ENCODE measurements at regions not wholly inside any gene's neighbourhood (a gene's known extent, or its start where the extent isn't known, plus 50 kb on each side); places are given as distances from the start of the nearest gene placed in this dataset.

- CTCF ChIA-PET, result interaction anchor here (0.8 to 7.4 kb wide), 4 partner anchors 8 to 40 kb away, joined by 3 to 81 read pairs (median 4); no protein-coding TSS in a partner anchor
- peak in 2 of 3 donors; percentile 48 to 66 for DNase-seq
- Histone ChIP-seq H3K4me3 (ENCODE audit: control insufficient read depth in 1 of 7, extremely low read depth in 1 of 7, insufficient read depth in 4 of 7, low read depth in 2 of 7, low read length in 6 of 7) (no peak overlapping the region), H3K27ac (ENCODE audit: insufficient read depth in 1 of 2, low read depth in 1 of 2, low read length in 2 of 2, poor library complexity in 1 of 2, severe bottlenecking in 2 of 2) (no peak overlapping the region), H3K9me3 (ENCODE audit: control extremely low read depth in 1 of 5, control insufficient read depth in 4 of 5, insufficient read depth in 2 of 5, low read depth in 1 of 5, low read length in 4 of 5) (no peaks in the 10 kb centered on the region), H3K36me3 (ENCODE audit: control insufficient read depth in 4 of 4, insufficient read depth in 4 of 4, low read length in 3 of 4) (no peaks in the 10 kb centered on the region), H3K4me1 (ENCODE audit: control extremely low read depth in 1 of 4, control insufficient read depth in 4 of 4, insufficient read depth in 4 of 4, low read length in 3 of 4) (peaks cover 8 to 15% (median 10%) of the 10 kb centered on the region in 4 experiments), H3K27me3 (replicated peaks in 2 of 5; ENCODE audit: control insufficient read depth in 4 of 5, insufficient read depth in 5 of 5, low read length in 4 of 5) (no peaks in the 10 kb centered on the region)
- no CpG with 5 or more reads among the region's 2 CpGs for WGBS (ENCODE audit: insufficient coverage)
- POLR2A ChIA-PET, result no interaction called here
Measured at GRCh38 chr13:91145571-91146205, 201.8 kb upstream of the MIR17HG start.

GRCh38 chr13:91146601-91147000, 200.9 kb upstream of the MIR17HG start:
- Histone ChIP-seq H3K4me3 (ENCODE audit: control insufficient read depth in 1 of 7, extremely low read depth in 1 of 7, insufficient read depth in 4 of 7, low read depth in 2 of 7, low read length in 6 of 7) (no peak overlapping the region), H3K9me3 (ENCODE audit: control extremely low read depth in 1 of 5, control insufficient read depth in 4 of 5, insufficient read depth in 2 of 5, low read depth in 1 of 5, low read length in 4 of 5) (no peaks in the 10 kb centered on the region), H3K27ac (ENCODE audit: insufficient read depth in 1 of 2, low read depth in 1 of 2, low read length in 2 of 2, poor library complexity in 1 of 2, severe bottlenecking in 2 of 2) (no peak overlapping the region), H3K36me3 (ENCODE audit: control insufficient read depth in 4 of 4, insufficient read depth in 4 of 4, low read length in 3 of 4) (no peaks in the 10 kb centered on the region), H3K27me3 (replicated peaks in 2 of 5; ENCODE audit: control insufficient read depth in 4 of 5, insufficient read depth in 5 of 5, low read length in 4 of 5) (no peaks in the 10 kb centered on the region), H3K4me1 (ENCODE audit: control extremely low read depth in 1 of 4, control insufficient read depth in 4 of 4, insufficient read depth in 4 of 4, low read length in 3 of 4) (peaks cover 8 to 15% (median 10%) of the 10 kb centered on the region in 4 experiments)
- CTCF ChIA-PET, result interaction anchor here (0.8 to 7.4 kb wide), 4 partner anchors 9 to 39 kb away, joined by 3 to 81 read pairs (median 4); no protein-coding TSS in a partner anchor
- POLR2A ChIA-PET, result no interaction called here
- no CpG with 5 or more reads among the region's 2 CpGs for WGBS (ENCODE audit: insufficient coverage)
- DNase-seq, result no peak

- Histone ChIP-seq H3K27me3 (replicated peaks in 2 of 5; ENCODE audit: control insufficient read depth in 4 of 5, insufficient read depth in 5 of 5, low read length in 4 of 5) (no peaks in the 10 kb centered on the region), H3K36me3 (ENCODE audit: control insufficient read depth in 4 of 4, insufficient read depth in 4 of 4, low read length in 3 of 4) (no peaks in the 10 kb centered on the region), H3K4me1 (ENCODE audit: control extremely low read depth in 1 of 4, control insufficient read depth in 4 of 4, insufficient read depth in 4 of 4, low read length in 3 of 4) (peaks cover 8 to 15% (median 10%) of the 10 kb centered on the region in 4 experiments), H3K4me3 (ENCODE audit: control insufficient read depth in 1 of 7, extremely low read depth in 1 of 7, insufficient read depth in 4 of 7, low read depth in 2 of 7, low read length in 6 of 7) (no peak overlapping the region), H3K27ac (ENCODE audit: insufficient read depth in 1 of 2, low read depth in 1 of 2, low read length in 2 of 2, poor library complexity in 1 of 2, severe bottlenecking in 2 of 2) (no peak overlapping the region), H3K9me3 (ENCODE audit: control extremely low read depth in 1 of 5, control insufficient read depth in 4 of 5, insufficient read depth in 2 of 5, low read depth in 1 of 5, low read length in 4 of 5) (no peaks in the 10 kb centered on the region)
- POLR2A ChIA-PET, result no interaction called here
- no peak for DNase-seq
- WGBS (ENCODE audit: insufficient coverage), result no CpG with 5 or more reads among the region's 1 CpG
- CTCF ChIA-PET, result no interaction called here
Measured at GRCh38 chr13:91148098-91148497, 199.4 kb upstream of the MIR17HG start.

GRCh38 chr13:91151921-91152320, 195.6 kb upstream of the MIR17HG start:
- POLR2A ChIA-PET, result no interaction called here
- Histone ChIP-seq H3K27ac (ENCODE audit: insufficient read depth in 1 of 2, low read depth in 1 of 2, low read length in 2 of 2, poor library complexity in 1 of 2, severe bottlenecking in 2 of 2) (no peak overlapping the region), H3K27me3 (replicated peaks in 2 of 5; ENCODE audit: control insufficient read depth in 4 of 5, insufficient read depth in 5 of 5, low read length in 4 of 5) (no peaks in the 10 kb centered on the region), H3K9me3 (ENCODE audit: control extremely low read depth in 1 of 5, control insufficient read depth in 4 of 5, insufficient read depth in 2 of 5, low read depth in 1 of 5, low read length in 4 of 5) (no peaks in the 10 kb centered on the region), H3K36me3 (ENCODE audit: control insufficient read depth in 4 of 4, insufficient read depth in 4 of 4, low read length in 3 of 4) (no peaks in the 10 kb centered on the region), H3K4me3 (ENCODE audit: control insufficient read depth in 1 of 7, extremely low read depth in 1 of 7, insufficient read depth in 4 of 7, low read depth in 2 of 7, low read length in 6 of 7) (no peak overlapping the region), H3K4me1 (ENCODE audit: control extremely low read depth in 1 of 4, control insufficient read depth in 4 of 4, insufficient read depth in 4 of 4, low read length in 3 of 4) (peaks cover 0 to 14% (median 5%) of the 10 kb centered on the region in 4 experiments)
- CTCF ChIA-PET, result interaction anchor here (0.9 to 1.7 kb wide), 6 partner anchors 11 to 21 kb away, joined by 3 to 10 read pairs (median 4); no protein-coding TSS in a partner anchor
- DNase-seq, result no peak

GRCh38 chr13:91153372-91153771, 194.1 kb upstream of the MIR17HG start:
- no peak overlapping the region for H3K4me3 ChIP-seq (ENCODE audit: control insufficient read depth in 1 of 7, extremely low read depth in 1 of 7, insufficient read depth in 4 of 7, low read depth in 2 of 7, low read length in 6 of 7)
- DNase-seq, result no peak
- no peak overlapping the region for H3K27ac ChIP-seq (ENCODE audit: insufficient read depth in 1 of 2, low read depth in 1 of 2, low read length in 2 of 2, poor library complexity in 1 of 2, severe bottlenecking in 2 of 2)
- ChIA-PET POLR2A (no interaction called here), CTCF (interaction anchor here (1.7 to 9.8 kb wide), 2 partner anchors 10 to 17 kb away, joined by 3 to 81 read pairs; no protein-coding TSS in a partner anchor)
- no peaks in the 10 kb centered on the region for H3K9me3 ChIP-seq (ENCODE audit: control extremely low read depth in 1 of 5, control insufficient read depth in 4 of 5, insufficient read depth in 2 of 5, low read depth in 1 of 5, low read length in 4 of 5)
- H3K27me3 ChIP-seq (replicated peaks in 2 of 5; ENCODE audit: control insufficient read depth in 4 of 5, insufficient read depth in 5 of 5, low read length in 4 of 5), result no peaks in the 10 kb centered on the region
- no peaks in the 10 kb centered on the region for H3K36me3 ChIP-seq (ENCODE audit: control insufficient read depth in 4 of 4, insufficient read depth in 4 of 4, low read length in 3 of 4)
- peaks cover under 1 to 22% (median 7%) of the 10 kb centered on the region in 4 experiments for H3K4me1 ChIP-seq (ENCODE audit: control extremely low read depth in 1 of 4, control insufficient read depth in 4 of 4, insufficient read depth in 4 of 4, low read length in 3 of 4)

DNA sequence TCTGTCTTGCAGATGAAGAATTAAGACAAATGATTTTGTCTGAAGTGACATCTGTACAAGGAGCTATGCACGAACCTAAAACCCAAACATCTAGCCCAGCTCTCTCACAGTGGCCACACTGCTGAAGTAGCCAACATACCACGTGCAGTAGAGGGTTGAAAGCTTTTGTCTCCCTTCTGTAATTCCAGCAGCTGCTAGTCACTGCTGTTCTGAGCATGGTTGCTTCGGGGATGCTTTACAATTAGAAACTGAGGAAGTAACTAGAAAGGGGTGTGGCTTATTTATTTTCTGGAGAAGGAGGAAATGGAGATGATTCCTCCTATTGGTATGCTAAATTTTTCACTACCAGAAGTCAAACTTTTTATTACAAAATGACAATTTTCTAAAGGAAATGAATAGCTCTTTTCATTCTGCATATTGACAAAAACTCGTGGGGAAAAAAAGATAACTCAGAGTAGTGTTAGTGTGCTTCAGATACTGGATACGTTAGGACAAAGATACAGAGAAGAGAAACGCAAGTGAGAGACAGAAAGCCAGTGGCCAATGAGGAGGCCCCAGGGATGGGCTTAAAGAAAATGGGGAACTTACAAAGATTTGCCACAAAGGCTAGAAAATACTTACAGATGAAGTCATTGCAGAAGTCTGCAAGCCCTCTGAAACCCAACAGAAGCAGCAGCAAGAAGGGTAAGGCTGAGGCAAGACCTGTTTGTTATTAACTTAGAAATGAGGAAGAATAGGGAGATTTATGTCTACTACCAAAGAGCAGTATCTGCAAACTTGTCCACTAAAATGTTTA, 192.7 kb upstream of the MIR17HG start:
- WGBS (ENCODE audit: insufficient coverage), result 72% methylated on average over 4 of the region's 6 CpGs
- H3K27ac ChIP-seq (ENCODE audit: insufficient read depth in 1 of 2, low read depth in 1 of 2, low read length in 2 of 2, poor library complexity in 1 of 2, severe bottlenecking in 2 of 2), result peak overlapping the region in 1 of 2 experiments; percentile 39
- peak; percentile 31 to 89 (median 84) for DNase-seq
- no peaks in the 10 kb centered on the region for H3K9me3 ChIP-seq (ENCODE audit: control extremely low read depth in 1 of 5, control insufficient read depth in 4 of 5, insufficient read depth in 2 of 5, low read depth in 1 of 5, low read length in 4 of 5)
- H3K36me3 ChIP-seq (ENCODE audit: control insufficient read depth in 4 of 4, insufficient read depth in 4 of 4, low read length in 3 of 4), result no peaks in the 10 kb centered on the region
- H3K27me3 ChIP-seq (replicated peaks in 2 of 5; ENCODE audit: control insufficient read depth in 4 of 5, insufficient read depth in 5 of 5, low read length in 4 of 5), result no peaks in the 10 kb centered on the region
- POLR2A ChIA-PET, result no interaction called here
- H3K4me3 ChIP-seq (ENCODE audit: control insufficient read depth in 1 of 7, extremely low read depth in 1 of 7, insufficient read depth in 4 of 7, low read depth in 2 of 7, low read length in 6 of 7), result no peak overlapping the region
- CTCF ChIA-PET, result interaction anchor here (0.9 to 9.8 kb wide), 5 partner anchors 11 to 137 kb away, joined by 3 to 81 read pairs (median 4); no protein-coding TSS in a partner anchor
- H3K4me1 ChIP-seq (ENCODE audit: control extremely low read depth in 1 of 4, control insufficient read depth in 4 of 4, insufficient read depth in 4 of 4, low read length in 3 of 4), result peaks cover 4 to 35% (median 13%) of the 10 kb centered on the region in 4 experiments
